Activated T-helper 1 cell treated with anti-CD3 and anti-CD28 coated beads, Interleukin-12 subunit alpha, Interleukin-12 subunit beta, Interleukin-2, Interleukin-4 antibody, amounts not matched to agents 30 ng/mL and 10 ng/mL and 1 ng/mL, durations not matched to agents 14 hours and 24 hours and 36 hours (primary cell): ENCODE measurements at regions not wholly inside any gene's neighbourhood (a gene's known extent, or its start where the extent isn't known, plus 50 kb on each side); places are given as distances from the start of the nearest gene placed in this dataset.

Experiments used
- DNase-seq: peaks from one replicate; pipeline ENCODE4 v3.0.0; 2021; ENCODE audit warnings: low spot score
- H3K27ac Mint-ChIP-seq: one replicate; pipeline ENCODE4 v1.8.0; 2021; ENCODE audit warnings: mild to moderate bottlenecking, mixed read lengths
- H3K27me3 Mint-ChIP-seq: one replicate; pipeline ENCODE4 v1.8.0; 2022; ENCODE audit warnings: mild to moderate bottlenecking, moderate library complexity, mixed read lengths; ENCODE audit not compliant: insufficient read depth
- H3K36me3 Mint-ChIP-seq: one replicate; pipeline ENCODE4 v1.8.0; 2021; ENCODE audit warnings: low read depth, mixed read lengths
- H3K4me1 Mint-ChIP-seq: one replicate; pipeline ENCODE4 v1.8.0; 2021; ENCODE audit warnings: low read depth, mixed read lengths
- H3K4me3 Mint-ChIP-seq: one replicate; pipeline ENCODE4 v1.8.0; 2021; ENCODE audit warnings: mild to moderate bottlenecking, moderate library complexity, mixed read lengths
- H3K9me3 Mint-ChIP-seq: one replicate; pipeline ENCODE4 v1.8.0; 2021; ENCODE audit warnings: mixed read lengths
- intact Hi-C: fragments of 100-400 bp; cut with micrococcal nuclease; formaldehyde crosslinking; loops from one replicate; pipeline ENCODE4 v1.15.1; 2024

DNA sequence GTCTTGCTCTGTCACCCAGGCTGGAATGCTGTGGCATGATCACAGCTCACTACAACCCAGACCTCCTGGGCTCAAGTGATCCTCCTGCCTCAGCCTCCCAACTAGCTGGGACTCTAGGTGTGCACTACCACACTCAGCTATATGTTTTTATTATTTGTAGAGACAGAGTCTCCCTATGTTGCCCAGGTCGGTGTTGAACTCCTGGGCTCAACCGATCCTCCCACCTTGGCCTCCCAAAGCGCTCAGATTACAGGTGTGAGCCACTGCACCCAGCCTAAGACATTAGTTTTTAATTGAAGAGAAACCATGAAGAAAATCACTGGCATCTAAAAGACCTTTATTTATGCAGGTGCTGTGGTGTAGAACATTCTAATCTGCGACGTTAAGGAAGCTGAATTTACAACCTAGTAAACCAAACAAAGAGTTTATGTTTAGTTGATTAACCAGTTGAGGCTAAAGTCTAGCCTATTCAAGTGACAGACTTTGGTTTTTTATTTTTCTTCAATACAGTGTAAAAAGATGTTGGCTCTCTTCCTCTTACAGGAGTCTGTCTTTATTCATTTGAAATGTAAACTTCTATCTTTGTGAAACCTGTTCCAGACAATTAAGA is 52.5 kb upstream of the NBL1 start:
- intact Hi-C loops, result no loop called here
- peaks cover 7% of the 10 kb centered on the region for H3K4me1 Mint-ChIP-seq
- no peak overlapping the region for H3K27ac Mint-ChIP-seq
- H3K36me3 Mint-ChIP-seq, result no peaks in the 10 kb centered on the region
- no peak overlapping the region for H3K4me3 Mint-ChIP-seq
- DNase-seq, result no peak
- H3K27me3 Mint-ChIP-seq, result peaks cover 14% of the 10 kb centered on the region
- no peaks in the 10 kb centered on the region for H3K9me3 Mint-ChIP-seq

DNA sequence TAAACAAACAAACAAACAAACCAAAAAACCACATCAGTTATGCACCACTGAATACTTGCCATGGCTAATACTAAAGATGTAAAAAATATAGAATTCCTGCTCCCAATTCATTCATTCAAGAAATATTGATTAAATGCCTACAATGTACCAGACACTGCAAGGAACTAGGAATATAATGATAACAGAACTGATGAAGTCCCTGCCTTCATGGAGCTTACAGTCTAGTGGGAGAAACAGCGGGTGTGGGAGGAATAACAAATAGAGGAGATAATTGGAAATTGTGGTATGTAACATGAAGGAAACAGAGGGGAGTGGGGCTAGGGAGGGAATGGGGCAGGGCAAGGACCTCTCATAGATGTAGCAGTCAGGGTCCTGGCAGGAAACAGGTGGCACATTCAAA is 58.6 kb upstream of the NBL1 start:
- H3K4me3 Mint-ChIP-seq, result no peak overlapping the region
- peaks cover 7% of the 10 kb centered on the region for H3K4me1 Mint-ChIP-seq
- H3K36me3 Mint-ChIP-seq, result no peaks in the 10 kb centered on the region
- intact Hi-C loops, result no loop called here
- no peak for DNase-seq
- peaks cover 15% of the 10 kb centered on the region for H3K27me3 Mint-ChIP-seq
- H3K9me3 Mint-ChIP-seq, result no peaks in the 10 kb centered on the region
- no peak overlapping the region for H3K27ac Mint-ChIP-seq

DNA sequence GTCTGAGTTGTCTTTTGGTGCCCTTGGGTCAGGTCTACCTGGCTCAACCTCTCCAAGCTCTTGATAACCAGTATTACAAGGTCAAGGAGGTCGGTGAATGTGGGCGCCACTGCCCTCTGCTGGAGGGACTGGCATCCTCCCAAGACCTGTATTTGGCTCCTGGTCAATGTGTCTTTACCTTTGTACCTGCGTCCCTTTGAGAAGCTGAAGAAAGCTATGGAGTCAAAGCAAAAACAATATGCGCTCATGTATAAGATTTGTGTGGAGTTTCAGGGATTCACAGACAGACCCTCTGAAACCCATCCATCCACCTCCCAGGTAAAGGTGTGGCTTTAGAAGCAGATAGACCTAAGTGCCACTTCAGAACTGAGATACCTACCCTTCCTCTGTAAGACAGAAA is 61.8 kb upstream of the NBL1 start:
- intact Hi-C loops, result loop anchor here (1.0 to 5.0 kb wide), 6 partner anchors 71 to 330 kb away; partner anchors contain the start of genes EMC1 and MRTO4
- H3K36me3 Mint-ChIP-seq, result no peaks in the 10 kb centered on the region
- no peaks in the 10 kb centered on the region for H3K9me3 Mint-ChIP-seq
- peak; percentile 54 for DNase-seq
- H3K27ac Mint-ChIP-seq, result peak overlapping the region; percentile 25
- peaks cover 7% of the 10 kb centered on the region for H3K4me1 Mint-ChIP-seq
- peaks cover 24% of the 10 kb centered on the region for H3K27me3 Mint-ChIP-seq
- H3K4me3 Mint-ChIP-seq, result no peak overlapping the region

DNA sequence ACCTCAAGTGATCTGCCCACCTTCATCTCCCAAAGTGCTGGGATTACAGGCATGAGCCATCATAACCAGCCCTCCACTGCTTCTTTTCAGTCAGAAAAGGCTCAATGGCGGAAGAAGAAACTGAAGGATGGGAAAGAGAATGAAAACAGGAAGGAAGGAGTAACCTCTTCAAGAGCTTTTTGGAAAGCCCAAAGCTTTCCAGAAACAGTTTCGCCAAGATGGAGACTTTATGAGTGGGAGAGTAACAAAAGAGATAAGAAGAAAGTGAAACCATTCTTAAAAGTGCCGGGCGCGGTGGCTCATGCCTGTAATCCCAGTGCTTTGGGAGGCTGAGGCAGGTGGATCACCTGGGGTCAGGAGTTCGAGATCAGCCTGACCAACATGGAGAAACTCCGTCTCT is 62.7 kb upstream of the NBL1 start:
- Mint-ChIP-seq H3K4me1 (peaks cover 7% of the 10 kb centered on the region), H3K27ac (no peak overlapping the region), H3K27me3 (peaks cover 27% of the 10 kb centered on the region), H3K4me3 (no peak overlapping the region), H3K36me3 (no peaks in the 10 kb centered on the region), H3K9me3 (no peaks in the 10 kb centered on the region)
- DNase-seq, result no peak
- intact Hi-C loops, result loop anchor here (5.0 kb wide), 2 partner anchors 134 to 329 kb away; partner anchors contain the start of genes EMC1 and MRTO4

DNA sequence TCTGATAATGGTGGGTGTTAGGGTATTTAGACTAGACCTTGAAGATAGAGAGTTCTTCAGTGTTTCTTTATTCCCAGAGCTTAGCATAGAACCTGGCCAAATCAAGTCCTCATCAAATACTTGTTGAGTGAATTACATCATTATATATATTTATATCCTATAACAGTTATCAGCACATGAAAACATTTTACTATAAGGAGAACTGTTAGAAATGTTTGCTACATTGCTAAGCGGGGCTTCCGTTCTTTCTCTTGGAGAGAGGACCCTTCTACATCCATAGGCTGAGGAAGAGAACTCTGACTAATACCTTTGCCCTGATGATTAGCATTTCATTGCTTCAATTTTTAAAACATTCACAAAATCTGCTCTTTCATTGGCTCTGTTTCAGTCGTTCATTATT is 66.5 kb upstream of the NBL1 start:
- Mint-ChIP-seq H3K4me1 (peaks cover 6% of the 10 kb centered on the region), H3K36me3 (no peaks in the 10 kb centered on the region), H3K27me3 (peaks cover 29% of the 10 kb centered on the region), H3K9me3 (no peaks in the 10 kb centered on the region), H3K4me3 (no peak overlapping the region), H3K27ac (no peak overlapping the region)
- intact Hi-C loops, result no loop called here
- no peak for DNase-seq

DNA sequence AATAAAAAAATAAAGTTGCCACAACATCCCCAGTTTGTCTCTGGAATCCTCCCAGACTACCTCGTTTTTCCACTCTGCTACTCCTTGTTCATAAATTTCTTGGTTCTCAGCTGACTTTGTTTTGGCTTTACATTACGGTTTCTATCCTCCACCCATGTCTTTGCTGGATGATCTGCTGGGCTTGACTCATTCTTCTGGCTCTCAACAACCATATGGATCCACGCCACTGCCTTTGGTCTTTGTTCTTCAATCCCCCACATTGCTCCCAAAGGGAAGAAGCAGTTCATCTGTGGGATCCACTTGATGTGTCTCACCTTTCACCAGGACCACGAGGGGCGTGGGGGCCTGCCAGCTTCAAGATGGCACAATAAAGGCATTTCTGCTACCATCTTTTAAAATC is 67.1 kb upstream of the NBL1 start:
- H3K27ac Mint-ChIP-seq, result no peak overlapping the region
- DNase-seq, result no peak
- H3K36me3 Mint-ChIP-seq, result no peaks in the 10 kb centered on the region
- no peak overlapping the region for H3K4me3 Mint-ChIP-seq
- intact Hi-C loops, result no loop called here
- H3K27me3 Mint-ChIP-seq, result peaks cover 27% of the 10 kb centered on the region
- H3K9me3 Mint-ChIP-seq, result no peaks in the 10 kb centered on the region
- H3K4me1 Mint-ChIP-seq, result peaks cover 1% of the 10 kb centered on the region

DNA sequence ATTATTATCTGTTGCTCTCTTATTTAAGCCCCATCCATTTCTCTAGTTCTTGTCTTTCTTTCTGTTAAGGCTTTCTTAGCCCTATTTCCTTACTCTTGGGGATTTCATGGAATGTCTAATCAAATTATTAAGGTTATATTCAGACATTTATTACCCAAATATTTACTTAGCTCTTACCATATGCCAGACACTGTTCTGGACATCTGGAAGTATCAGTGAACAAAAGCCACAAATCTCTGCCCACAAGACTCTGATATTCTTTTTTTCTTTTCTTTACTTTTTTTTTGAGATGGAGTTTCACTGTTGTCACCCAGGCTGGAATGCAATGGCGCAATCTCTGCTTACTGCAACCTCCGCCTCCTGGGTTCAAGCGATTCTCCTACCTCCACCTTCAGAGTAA is 74.3 kb upstream of the NBL1 start:
- no peak for DNase-seq
- Mint-ChIP-seq H3K4me3 (no peak overlapping the region), H3K36me3 (no peaks in the 10 kb centered on the region), H3K9me3 (no peaks in the 10 kb centered on the region), H3K4me1 (no peaks in the 10 kb centered on the region), H3K27me3 (peaks cover 6% of the 10 kb centered on the region), H3K27ac (no peak overlapping the region)
- intact Hi-C loops, result no loop called here

DNA sequence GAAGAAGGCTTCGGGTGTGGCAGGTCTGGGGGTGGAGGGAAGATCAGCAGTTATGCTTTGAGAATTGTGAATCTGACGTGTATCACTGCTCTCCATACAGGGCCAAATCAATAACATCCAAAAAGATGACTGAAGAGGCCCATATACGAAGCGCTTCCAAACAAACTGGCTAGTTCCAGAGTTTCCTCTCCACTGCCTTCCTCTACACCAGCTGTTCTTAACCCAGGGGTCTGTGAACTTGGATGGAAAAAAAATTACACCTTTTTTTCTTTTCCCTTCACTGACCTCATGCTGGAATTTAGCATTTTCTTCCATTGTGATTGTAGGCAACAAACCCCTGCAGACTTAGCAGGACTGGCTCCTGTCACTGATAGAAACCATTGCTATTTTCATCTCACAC is 77.1 kb upstream of the NBL1 start:
- H3K4me1 Mint-ChIP-seq, result no peaks in the 10 kb centered on the region
- H3K27ac Mint-ChIP-seq, result no peak overlapping the region
- intact Hi-C loops, result no loop called here
- H3K4me3 Mint-ChIP-seq, result no peak overlapping the region
- H3K36me3 Mint-ChIP-seq, result no peaks in the 10 kb centered on the region
- DNase-seq, result no peak
- H3K9me3 Mint-ChIP-seq, result no peaks in the 10 kb centered on the region
- peaks cover 3% of the 10 kb centered on the region for H3K27me3 Mint-ChIP-seq

DNA sequence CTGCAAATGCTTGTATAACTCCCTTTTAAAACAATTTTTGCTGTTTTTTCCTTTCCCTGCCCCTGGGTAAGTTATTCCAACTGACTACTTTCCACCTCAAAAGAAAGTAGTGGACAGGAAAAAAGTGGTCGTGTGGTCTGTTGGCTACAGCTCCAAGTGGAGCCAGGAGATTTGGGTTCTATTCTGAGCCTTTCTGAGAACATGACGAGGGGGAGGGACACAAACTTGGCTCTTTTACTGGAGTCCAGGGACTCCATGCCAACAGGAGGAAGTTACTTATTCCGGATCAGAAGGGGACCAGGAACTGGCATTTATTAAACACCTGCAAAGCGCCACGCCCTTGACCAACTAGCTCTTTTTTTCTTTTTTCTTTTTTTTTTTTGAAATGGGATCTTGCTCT is 79.0 kb upstream of the CAPZB start:
- Mint-ChIP-seq H3K27ac (no peak overlapping the region), H3K36me3 (no peaks in the 10 kb centered on the region), H3K9me3 (no peaks in the 10 kb centered on the region), H3K4me1 (no peaks in the 10 kb centered on the region), H3K4me3 (no peak overlapping the region), H3K27me3 (peaks cover 2% of the 10 kb centered on the region)
- no peak for DNase-seq
- intact Hi-C loops, result no loop called here

DNA sequence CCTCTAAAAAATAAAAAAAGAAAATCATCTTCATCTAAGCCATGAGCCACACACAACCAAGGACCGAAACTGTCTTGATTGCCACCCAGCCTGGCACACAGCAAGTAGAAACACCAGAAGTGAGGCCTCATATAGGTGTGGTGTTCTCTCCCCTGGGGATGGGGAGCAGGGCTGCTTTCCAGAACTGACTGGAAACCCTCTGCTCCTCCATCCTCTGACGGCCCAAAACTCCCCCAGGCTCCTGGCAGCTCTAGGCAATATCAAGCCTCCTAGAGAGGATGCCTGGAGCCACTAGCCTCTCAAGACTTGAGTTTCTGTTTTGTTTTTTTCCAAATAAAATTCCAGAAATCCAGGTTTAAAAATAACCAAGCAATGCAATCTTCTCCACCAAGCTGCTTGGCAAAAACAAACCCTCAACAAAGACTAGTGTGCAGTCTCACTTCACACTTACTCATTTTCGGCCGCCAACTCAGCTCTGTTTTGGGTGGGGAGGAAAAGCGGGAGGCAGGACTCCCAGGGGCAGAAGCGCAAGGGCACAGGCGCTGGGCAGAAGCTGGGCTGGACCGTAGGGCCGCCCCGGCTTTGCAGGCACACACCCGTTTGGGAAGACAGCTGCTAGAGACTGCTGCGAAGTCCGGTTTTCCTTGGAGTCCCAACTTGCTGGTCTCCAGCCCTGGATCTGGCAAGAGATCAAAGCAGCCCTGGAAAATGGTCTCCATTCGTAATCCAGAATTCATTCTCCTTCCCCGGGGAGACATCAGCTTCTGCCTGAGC is 78.2 kb upstream of the CAPZB start:
- DNase-seq, result no peak
- H3K27ac Mint-ChIP-seq, result no peak overlapping the region
- H3K4me1 Mint-ChIP-seq, result no peaks in the 10 kb centered on the region
- H3K4me3 Mint-ChIP-seq, result no peak overlapping the region
- H3K27me3 Mint-ChIP-seq, result peaks cover 2% of the 10 kb centered on the region
- H3K36me3 Mint-ChIP-seq, result no peaks in the 10 kb centered on the region
- H3K9me3 Mint-ChIP-seq, result no peaks in the 10 kb centered on the region
- intact Hi-C loops, result no loop called here

DNA sequence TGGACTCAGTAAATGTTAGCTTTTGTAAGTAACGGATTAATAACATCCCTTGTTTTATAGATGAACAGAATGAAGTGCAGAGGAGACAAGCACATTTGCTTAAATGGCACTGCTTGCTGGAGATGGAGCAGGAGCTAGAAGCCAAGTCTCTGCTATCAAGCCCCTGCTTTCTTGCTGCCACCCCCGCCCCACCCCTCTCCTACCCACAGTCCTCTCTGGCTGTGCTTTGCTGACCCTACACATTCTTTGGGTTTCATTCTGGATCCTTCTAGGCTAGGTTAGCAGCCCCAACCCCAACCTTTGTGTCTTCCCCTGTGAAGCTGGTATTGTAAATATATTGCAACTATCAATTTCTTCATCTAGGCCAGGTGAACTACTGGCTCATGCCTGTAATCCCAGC is 77.5 kb upstream of the CAPZB start:
- Mint-ChIP-seq H3K9me3 (no peaks in the 10 kb centered on the region), H3K4me1 (no peaks in the 10 kb centered on the region), H3K36me3 (no peaks in the 10 kb centered on the region), H3K4me3 (no peak overlapping the region), H3K27ac (no peak overlapping the region), H3K27me3 (peaks cover 6% of the 10 kb centered on the region)
- no peak for DNase-seq
- intact Hi-C loops, result no loop called here

DNA sequence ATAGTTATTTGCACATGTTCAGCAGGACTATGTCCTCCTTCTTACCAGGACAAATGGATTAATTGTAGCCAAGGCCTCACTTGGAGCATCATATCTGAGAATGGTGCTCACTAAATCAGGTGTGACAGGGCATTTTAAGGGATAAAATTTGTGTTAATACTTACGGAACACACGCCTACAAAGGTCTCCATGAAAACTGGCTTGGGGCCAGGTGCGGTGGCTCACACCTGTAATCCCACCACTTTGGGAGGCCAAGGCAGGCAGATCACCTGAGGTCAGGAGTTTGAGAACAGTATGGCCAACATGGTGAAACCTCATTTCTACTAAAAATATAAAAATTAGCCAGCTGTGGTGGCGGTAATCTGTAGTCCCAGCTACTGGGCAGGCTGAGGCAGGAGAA is 75.1 kb upstream of the CAPZB start:
- Mint-ChIP-seq H3K4me1 (no peaks in the 10 kb centered on the region), H3K4me3 (no peak overlapping the region), H3K9me3 (no peaks in the 10 kb centered on the region), H3K36me3 (no peaks in the 10 kb centered on the region), H3K27ac (no peak overlapping the region), H3K27me3 (peaks cover 15% of the 10 kb centered on the region)
- intact Hi-C loops, result no loop called here
- DNase-seq, result no peak

DNA sequence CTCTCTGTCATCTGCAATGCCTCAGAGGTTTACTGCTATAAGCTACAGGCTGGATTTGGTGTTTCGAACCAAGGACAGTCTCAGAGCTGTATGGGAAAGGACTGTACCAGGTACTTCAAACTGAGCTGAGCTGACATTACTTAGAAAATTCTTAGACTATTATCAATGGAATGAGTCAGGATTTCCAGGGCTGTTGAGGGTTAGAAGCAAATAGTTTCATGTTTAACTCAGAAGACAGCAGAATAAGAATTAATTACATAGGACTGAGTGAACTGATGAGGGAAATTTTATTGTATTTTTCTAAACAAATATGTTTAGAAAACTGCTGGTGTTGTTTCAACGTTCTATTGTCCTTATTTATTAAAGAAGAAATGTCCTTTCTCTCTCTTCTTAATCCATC is 74.3 kb upstream of the CAPZB start:
- H3K27ac Mint-ChIP-seq, result no peak overlapping the region
- H3K4me1 Mint-ChIP-seq, result no peaks in the 10 kb centered on the region
- intact Hi-C loops, result no loop called here
- H3K9me3 Mint-ChIP-seq, result no peaks in the 10 kb centered on the region
- H3K27me3 Mint-ChIP-seq, result peaks cover 19% of the 10 kb centered on the region
- no peak for DNase-seq
- H3K36me3 Mint-ChIP-seq, result no peaks in the 10 kb centered on the region
- no peak overlapping the region for H3K4me3 Mint-ChIP-seq
